Thymus (tissue), 11 donors: ENCODE measurements at regions not wholly inside any gene's neighbourhood (a gene's known extent, or its start where the extent isn't known, plus 50 kb on each side); places are given as distances from the start of the nearest gene placed in this dataset.
A peak's percentile ranks its signal among the peaks of the same experiment; 100 is the strongest.

Experiments used
- DNase-seq, 9 donors: peaks; one replicate each; pipeline ENCODE4 v3.0.0-alpha.2; 2013; ENCODE audit warnings: low spot score in 9 of 9, low read depth in 6 of 9, missing footprints in 1 of 9
- H3K27ac ChIP-seq, 2 donors: one replicate each; pipeline ENCODE4 v1.5.1; 2013; ENCODE audit warnings: control low read depth in 1 of 2, low read depth in 1 of 2, low read length in 1 of 2, mild to moderate bottlenecking in 1 of 2, moderate library complexity in 1 of 2
- H3K27me3 ChIP-seq, 2 donors: one replicate each; pipeline ENCODE4 v1.5.1; 2013; ENCODE audit warnings: low read length in 1 of 2; ENCODE audit not compliant: control insufficient read depth in 2 of 2, insufficient read depth in 1 of 2
- H3K36me3 ChIP-seq, 2 donors: one replicate each; pipeline ENCODE4 v1.5.1; 2013; ENCODE audit warnings: low read length in 1 of 2, mild to moderate bottlenecking in 1 of 2, moderate library complexity in 1 of 2; ENCODE audit not compliant: control insufficient read depth in 2 of 2, insufficient read depth in 2 of 2
- H3K4me1 ChIP-seq, 2 donors: one replicate each; pipeline ENCODE4 v1.5.1; 2013; ENCODE audit warnings: low read length in 2 of 2; ENCODE audit not compliant: control insufficient read depth in 2 of 2, insufficient read depth in 2 of 2
- H3K4me3 ChIP-seq, 2 donors: one replicate each; pipeline ENCODE4 v1.5.1; 2013; ENCODE audit warnings: low read length in 2 of 2, control low read depth in 1 of 2, mild to moderate bottlenecking in 1 of 2
- H3K9me3 ChIP-seq, 2 donors: one replicate each; pipeline ENCODE4 v1.5.1; 2013; ENCODE audit warnings: low read length in 1 of 2, mild to moderate bottlenecking in 1 of 2; ENCODE audit not compliant: control insufficient read depth in 2 of 2, insufficient read depth in 1 of 2
- WGBS: extraction: QIAGEN DNeasy Blood & Tissue Kit; methylation state at CpG from one replicate; pipeline ENCODE4 v1.1.7; 2013; 5-methylcytosine and 5-hydroxymethylcytosine counted together
- donor health status: healthy.

DNA sequence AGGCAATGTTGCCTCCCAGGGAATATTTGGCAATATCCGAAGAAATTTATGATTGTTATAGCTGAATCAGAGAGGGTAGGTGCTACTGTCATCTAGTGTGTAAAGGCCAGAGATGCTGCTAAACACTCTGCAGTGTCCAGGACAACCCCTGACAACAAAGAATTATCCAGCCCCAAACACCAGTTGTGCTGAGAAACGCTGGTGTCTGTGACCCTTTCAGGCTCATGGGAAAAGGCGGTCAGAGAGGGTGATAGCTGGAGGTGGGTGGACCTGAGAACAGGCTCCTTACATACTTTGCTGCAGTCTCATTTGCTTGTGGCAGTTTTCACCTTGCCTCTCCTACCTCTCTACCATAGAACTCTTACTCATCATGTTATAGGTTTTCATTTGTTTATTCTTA lies 295.3 kb upstream of the DMRT1 start:
- H3K9me3 ChIP-seq = no peaks in the 10 kb centered on the region
- H3K4me3 ChIP-seq = no peak overlapping the region
- no peaks in the 10 kb centered on the region for H3K4me1 ChIP-seq
- H3K36me3 ChIP-seq = no peaks in the 10 kb centered on the region
- H3K27ac ChIP-seq = no peak overlapping the region
- no peaks in the 10 kb centered on the region for H3K27me3 ChIP-seq
- DNase-seq = no peak
- 88% methylated on average over 3 of the region's 3 CpGs for WGBS

DNA sequence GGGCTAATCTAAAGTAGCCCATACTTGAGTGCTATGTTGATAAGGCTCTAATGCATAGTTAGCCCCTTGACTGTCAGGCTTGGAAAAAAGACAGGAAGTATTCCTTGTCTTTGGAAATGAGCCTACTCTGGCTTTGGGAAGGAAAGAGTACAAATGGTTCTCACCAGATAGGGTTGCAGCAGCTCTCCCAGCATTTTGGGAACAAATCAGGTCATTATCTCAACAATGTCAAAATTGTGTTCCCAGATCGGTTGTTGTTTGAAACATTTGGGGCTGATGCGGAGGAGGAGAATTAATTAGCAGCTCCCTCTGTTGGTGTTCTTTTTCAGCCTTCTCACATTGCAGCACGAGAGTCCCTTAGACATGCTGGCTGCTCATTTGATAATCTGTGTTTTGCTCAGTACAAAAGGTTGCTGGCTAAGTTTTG lies 294.7 kb upstream of the DMRT1 start:
- Histone ChIP-seq H3K27ac (no peak overlapping the region), H3K4me3 (no peak overlapping the region), H3K36me3 (no peaks in the 10 kb centered on the region), H3K27me3 (no peaks in the 10 kb centered on the region), H3K4me1 (no peaks in the 10 kb centered on the region), H3K9me3 (no peaks in the 10 kb centered on the region)
- peak in 1 of 9 donors; percentile 27 for DNase-seq
- WGBS = 69% methylated on average over 3 of the region's 3 CpGs

DNA sequence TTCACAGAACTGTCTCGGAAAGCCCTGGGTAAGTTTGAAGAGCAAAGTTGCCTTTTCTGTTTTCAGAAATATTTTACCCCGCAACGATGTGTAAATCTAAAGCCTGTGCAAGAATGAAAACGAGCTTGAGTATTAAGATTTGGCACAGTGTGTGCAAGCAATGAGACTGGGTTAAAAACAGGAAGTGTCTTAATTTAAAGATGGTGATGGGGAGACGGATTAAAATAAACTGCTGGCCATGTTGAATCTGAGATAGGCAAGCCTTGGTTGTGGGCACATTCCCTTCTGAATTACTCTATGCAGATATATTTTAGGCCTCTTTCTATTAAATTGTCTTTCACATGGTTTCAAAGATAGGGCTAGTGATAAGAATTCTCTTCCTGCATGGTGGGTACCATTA lies 294.2 kb upstream of the DMRT1 start:
- H3K27ac ChIP-seq = no peak overlapping the region
- H3K4me3 ChIP-seq = no peak overlapping the region
- no peaks in the 10 kb centered on the region for H3K4me1 ChIP-seq
- H3K9me3 ChIP-seq = no peaks in the 10 kb centered on the region
- 72% methylated on average over 5 of the region's 5 CpGs for WGBS
- no peaks in the 10 kb centered on the region for H3K36me3 ChIP-seq
- no peak for DNase-seq
- H3K27me3 ChIP-seq = no peaks in the 10 kb centered on the region

DNA sequence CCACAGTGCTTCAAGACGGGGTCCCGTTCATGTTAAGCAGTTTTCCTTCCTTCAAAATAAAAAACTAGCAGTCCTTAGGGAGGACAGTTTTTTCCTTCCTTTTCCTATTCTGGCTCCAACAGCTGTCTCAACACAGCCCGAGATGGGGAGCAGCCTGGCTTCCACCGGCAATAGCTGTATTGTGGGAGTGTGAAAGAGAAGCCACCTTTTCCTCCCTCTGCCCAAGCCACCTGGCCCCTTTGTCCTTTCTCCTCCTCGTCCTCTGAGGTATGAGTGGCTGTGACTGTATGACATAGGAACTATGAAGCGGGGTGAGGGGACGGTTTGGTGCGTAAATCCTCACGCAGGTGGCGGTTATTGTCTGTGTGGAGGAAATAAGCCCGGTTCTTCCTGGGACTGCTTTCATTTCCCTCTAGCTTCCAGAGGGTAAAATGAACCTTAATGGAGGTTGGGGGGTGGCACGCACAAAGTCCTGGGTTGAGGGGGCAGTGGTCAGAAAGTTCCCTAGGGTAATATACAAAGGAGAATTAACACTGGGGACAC lies 292.0 kb upstream of the DMRT1 start:
- Histone ChIP-seq H3K27ac (no peak overlapping the region), H3K4me1 (no peaks in the 10 kb centered on the region)

DNA sequence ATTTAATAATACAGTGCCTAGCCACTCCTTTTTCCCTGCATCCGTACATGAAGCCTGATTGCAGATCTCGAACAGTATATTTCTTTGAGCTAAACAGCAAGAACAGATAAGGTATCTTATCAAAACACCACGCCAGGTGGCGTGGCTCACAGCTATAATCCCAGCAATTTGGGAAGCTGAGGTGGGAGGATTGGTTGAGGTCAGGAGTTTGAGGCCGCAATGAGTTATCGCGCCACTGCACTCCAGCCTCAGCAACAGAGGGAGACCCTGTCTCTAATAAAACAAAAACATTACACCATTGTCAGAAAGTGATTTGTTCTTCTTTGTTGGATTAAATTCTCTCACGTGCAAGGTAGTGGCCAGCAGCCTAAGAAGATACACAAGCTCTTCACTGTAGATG lies 291.2 kb upstream of the DMRT1 start:
- DNase-seq = no peak
- Histone ChIP-seq H3K4me1 (no peaks in the 10 kb centered on the region), H3K4me3 (no peak overlapping the region), H3K27ac (no peak overlapping the region), H3K9me3 (no peaks in the 10 kb centered on the region), H3K36me3 (no peaks in the 10 kb centered on the region), H3K27me3 (no peaks in the 10 kb centered on the region)
- WGBS = 98% methylated on average over 8 of the region's 8 CpGs

More for the DNA sequence above, 292.0 kb upstream of the DMRT1 start:
- no peaks in the 10 kb centered on the region for H3K36me3 ChIP-seq
- no peak for DNase-seq
- H3K9me3 ChIP-seq = no peaks in the 10 kb centered on the region
- H3K4me3 ChIP-seq = no peak overlapping the region
- no peaks in the 10 kb centered on the region for H3K27me3 ChIP-seq
- 91% methylated on average over 12 of the region's 12 CpGs for WGBS

DNA sequence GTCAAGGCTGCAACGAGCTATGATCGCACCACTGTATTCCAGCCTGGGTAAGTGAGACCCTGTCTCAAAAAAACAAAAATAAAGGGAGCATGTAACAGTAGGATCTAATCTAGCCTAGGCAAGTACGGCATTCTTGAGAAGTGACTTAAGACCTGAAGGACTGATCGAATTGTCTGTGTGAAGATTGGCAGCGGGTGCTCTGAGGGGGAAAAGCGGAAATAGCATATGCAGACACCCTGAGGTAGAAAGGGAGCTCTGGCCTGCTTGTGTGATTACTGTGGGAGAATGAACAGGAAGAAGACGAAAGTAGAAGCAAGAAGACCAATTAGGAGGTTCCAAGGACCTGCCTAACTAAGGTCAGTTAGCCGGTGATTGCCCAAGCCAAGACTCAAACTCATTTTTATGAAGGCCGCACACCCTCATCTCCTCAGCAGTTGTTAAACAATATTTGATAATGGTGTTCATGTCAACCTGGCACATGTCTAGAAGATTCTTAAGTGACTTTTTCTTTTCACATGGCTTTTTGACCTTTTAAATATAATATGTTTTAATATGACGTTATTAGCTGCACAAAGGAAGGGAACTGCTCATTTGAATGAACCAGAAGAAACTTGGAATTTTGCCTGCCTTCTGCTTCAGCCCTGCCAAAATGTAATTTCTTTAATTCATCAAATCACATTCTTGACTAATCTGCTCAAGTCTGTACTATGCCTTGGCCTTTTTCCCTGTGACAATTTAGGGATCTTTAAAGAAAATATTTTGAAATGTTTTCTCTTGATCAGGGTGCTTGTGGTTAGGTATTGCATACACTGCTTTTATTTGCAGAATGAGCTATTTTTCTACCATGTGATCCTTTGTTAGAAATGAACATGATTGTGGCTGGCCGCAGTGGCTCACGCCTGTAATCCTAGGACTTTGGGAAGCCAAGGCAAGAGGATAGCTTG lies 289.2 kb upstream of the DMRT1 start:
- Histone ChIP-seq H3K27ac (no peak overlapping the region), H3K4me1 (no peaks in the 10 kb centered on the region), H3K4me3 (no peak overlapping the region), H3K27me3 (no peaks in the 10 kb centered on the region), H3K36me3 (no peaks in the 10 kb centered on the region), H3K9me3 (no peaks in the 10 kb centered on the region)
- WGBS = 95% methylated on average over 12 of the region's 12 CpGs
- no peak for DNase-seq

DNA sequence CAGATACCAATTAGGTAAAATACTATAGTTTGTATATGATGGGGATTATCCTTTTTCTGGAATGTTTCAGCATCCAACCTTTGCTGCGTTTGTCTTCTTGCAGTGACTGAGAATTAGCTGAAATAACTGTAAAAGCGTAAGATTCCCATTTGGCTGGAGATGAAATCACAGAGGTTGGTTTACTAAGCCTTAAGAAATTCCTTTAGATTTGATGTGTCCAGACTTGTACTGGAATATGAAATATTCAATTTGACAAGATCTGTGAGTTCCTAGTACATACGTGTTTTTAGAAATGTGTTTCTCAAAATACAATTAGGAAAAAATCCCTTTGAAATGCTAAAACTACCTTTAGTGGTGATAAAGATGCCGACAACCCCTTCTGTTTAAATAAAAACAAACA lies 286.0 kb upstream of the DMRT1 start:
- no peak for DNase-seq
- no peaks in the 10 kb centered on the region for H3K9me3 ChIP-seq
- H3K27ac ChIP-seq = no peak overlapping the region
- no peak overlapping the region for H3K4me3 ChIP-seq
- H3K27me3 ChIP-seq = peaks cover 0 to 4% of the 10 kb centered on the region in 2 donors
- WGBS = 83% methylated on average over 4 of the region's 4 CpGs
- H3K36me3 ChIP-seq = no peaks in the 10 kb centered on the region
- H3K4me1 ChIP-seq = no peaks in the 10 kb centered on the region

DNA sequence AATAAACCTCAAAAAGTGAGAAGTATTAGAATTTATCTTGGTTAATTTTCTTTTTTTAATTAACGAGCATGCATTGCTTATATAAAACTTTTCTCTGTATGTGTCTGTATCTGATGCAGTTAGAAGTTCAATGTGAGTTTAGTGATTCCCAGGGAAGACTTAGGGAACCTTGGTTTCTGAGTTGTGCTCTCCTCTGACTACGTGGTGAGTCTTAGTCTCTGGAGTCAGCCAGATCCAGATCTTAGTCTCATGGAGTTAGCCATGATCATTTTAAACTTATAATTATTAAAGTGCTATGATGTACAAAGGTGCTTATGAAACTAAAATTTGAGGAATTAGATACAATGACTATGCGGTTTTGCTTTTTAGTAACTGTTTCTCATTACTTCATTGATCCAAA lies 285.3 kb upstream of the DMRT1 start:
- Histone ChIP-seq H3K36me3 (no peaks in the 10 kb centered on the region), H3K9me3 (no peaks in the 10 kb centered on the region), H3K4me1 (no peaks in the 10 kb centered on the region), H3K27me3 (peaks cover 0 to 4% of the 10 kb centered on the region in 2 donors), H3K27ac (no peak overlapping the region), H3K4me3 (no peak overlapping the region)
- DNase-seq = no peak
- 91% methylated on average over 3 of the region's 3 CpGs for WGBS

DNA sequence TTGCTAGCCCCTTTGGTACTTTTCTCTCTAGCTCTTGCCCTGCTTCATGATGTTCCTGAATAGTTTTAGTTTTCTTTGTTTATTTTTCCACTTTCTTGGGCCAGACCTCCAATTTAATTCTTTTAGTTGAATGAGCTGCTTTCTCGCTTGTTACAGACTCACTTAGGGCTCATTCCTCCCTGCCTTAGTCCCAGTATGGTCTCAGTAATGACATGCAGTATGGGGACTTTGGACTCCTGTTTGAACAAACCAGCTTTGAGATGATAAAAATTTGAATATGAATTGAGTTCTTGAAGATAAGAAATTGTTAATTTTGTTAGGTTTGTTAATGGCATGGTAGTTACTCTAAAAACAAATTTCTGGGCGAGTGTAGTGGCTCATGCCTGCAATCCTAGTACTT lies 284.8 kb upstream of the DMRT1 start:
- Histone ChIP-seq H3K27ac (no peak overlapping the region), H3K27me3 (peaks cover 0 to 4% of the 10 kb centered on the region in 2 donors), H3K36me3 (no peaks in the 10 kb centered on the region), H3K4me1 (no peaks in the 10 kb centered on the region), H3K9me3 (no peaks in the 10 kb centered on the region), H3K4me3 (no peak overlapping the region)
- WGBS = 94% methylated on average over 2 of the region's 2 CpGs
- no peak for DNase-seq
